NOMO-1 treated with dmso at 0.1 percent for 144 hours (cell line): ENCODE measurements at regions not wholly inside any gene's neighbourhood (a gene's known extent, or its start where the extent isn't known, plus 50 kb on each side); places are given as distances from the start of the nearest gene placed in this dataset.
A peak's percentile ranks its signal among the peaks of the same experiment; 100 is the strongest.

Experiments
- DNase-seq: peaks from one replicate; lab custom pipeline; 2025; ENCODE audit not compliant: unreplicated experiment; lab: John Stamatoyannopoulos, UW

DNA sequence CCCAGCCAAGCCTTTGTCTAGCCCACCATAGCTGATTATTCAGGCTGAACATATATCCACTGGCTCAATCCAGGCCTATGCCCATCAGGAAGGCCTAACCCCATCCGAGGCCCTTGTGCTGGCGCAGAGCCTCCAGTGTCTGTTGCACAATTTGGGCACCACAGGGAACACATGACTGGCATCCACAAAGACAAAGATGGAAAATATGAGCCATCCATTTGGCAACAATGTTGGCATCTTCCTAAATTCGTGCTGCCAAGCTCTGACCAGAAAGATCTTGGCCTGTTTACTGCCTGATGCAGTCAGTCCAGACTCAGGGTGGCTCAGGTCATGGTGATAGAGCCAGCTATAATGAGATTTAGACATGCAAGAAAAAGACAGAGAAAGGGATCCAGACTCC, 233.8 kb downstream of the PIK3R1 start:
- DNase-seq, result no peak

DNA sequence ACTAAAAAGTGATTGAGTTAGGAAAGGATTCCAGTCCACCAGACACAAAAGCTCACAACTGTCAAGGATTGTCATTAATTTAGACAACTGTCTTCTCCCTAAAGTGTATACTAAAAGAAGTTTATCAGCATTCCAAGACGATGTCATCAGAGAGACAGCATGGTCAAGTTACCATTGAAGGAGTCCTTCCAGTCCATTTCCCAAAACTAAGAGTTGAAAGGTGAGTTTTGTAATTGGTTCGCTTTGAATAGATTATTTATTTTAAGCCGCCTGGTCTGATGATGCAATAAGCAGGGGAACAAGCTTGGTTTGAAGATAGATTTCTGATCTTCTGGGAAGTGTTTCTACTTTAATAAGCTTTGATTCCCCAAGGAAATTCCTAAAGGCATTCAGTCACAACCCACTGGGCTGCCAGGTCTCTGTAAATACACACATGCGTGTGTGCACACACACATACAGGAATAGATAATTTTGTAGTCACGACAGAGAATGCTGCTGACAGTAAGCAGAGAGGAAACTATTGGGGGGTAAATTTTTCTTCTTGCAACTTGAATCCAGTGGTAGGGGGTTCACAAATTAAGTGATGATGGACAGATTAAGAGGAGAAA, 234.8 kb downstream of the PIK3R1 start:
- no peak for DNase-seq

DNA sequence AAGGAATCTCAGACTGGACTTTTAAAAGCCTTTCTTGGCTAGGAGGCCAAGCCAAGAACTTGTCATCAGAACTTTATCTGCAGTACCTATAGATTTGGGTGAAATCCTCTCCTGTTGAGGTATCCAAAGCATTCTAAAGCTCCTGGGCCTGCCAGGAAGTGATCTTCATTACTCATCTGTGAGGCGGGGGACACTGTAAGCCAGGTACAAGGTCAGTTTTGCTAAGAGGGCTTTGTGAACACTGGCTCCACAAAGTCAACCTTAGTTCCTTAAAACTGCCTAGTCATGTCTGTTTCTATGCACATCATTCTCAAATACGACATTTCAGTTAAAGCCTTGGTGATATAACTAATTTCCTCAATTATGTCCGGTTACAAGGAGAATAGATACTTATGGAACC, 236.7 kb downstream of the PIK3R1 start:
- no peak for DNase-seq

DNA sequence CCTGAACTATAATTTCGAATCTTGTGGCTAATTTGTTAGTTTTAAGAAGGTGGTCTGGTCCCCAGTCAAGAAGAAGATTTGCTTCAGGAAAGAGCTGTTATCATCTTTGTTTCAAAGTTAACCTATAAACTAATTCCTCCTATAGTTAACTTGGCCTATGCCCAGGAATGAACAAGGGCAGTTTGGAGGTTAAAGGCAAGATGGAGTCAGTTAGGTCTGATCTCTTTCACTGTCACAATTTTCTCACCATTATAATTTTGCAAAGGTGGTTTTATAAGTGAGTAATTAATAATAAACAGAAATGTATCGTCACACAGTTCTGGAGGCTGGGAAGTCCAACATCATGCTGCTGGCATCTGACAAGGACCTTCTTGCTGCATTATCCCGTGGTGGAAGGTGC, 238.6 kb downstream of the PIK3R1 start:
- no peak for DNase-seq

DNA sequence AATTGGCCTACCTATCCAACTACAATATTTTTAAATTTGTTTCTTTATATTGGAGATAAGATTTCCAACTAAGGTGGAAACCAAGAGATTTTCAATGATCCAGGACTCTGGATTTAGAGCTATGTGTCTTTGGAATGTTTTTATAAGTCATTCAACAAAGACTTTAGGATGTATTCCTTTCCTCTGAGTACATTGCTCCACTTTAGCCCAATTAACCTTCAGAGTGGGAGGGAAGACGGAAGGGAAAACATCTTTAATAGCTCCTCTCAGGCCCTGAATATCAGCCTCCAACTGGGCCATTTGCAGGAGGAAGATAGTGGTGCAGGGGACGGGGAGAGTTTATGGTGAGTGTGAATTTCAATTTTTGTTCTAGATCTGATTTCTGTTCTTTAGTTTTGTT, 239.2 kb downstream of the PIK3R1 start:
- DNase-seq, result no peak

DNA sequence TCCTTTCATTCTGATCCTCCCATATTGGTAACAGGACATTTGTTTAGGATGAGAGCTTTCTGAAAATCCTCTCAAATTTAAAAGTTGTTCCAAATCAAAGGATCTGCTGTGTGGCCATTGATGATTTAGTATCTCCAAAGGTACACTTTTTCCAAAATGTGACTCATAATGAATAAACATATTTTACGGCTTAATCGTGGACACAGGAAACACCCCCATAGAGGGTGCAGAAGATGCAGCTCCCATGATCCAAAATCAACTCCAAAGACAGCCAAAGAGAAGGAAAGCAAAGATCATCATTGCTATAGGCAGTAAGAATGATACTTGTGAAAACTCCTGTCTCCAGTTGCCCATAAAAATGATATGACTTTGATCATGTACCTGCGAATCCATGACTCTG, 239.7 kb downstream of the PIK3R1 start:
- no peak for DNase-seq

DNA sequence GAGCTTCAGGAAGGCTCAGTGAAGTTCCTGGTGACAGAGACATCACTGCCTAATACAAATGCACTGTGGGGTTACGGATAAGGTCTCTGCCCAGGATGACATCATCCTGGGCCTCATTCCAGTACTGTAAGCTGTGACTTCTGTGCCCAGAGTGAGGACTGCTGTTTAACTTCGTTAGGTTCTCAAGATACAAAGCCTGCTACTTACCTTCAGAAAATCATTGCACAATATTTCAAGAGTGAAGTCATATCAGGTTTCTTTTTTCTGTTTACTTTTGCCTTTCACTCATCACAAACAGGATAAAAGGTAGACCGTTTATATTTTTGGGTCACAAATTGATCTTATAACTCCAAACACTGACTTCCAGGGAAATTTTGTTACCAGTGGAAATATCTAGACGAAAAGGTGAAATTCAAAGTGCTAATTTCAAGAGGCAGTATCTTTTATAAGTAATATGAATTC, 241.2 kb downstream of the PIK3R1 start:
- no peak for DNase-seq

DNA sequence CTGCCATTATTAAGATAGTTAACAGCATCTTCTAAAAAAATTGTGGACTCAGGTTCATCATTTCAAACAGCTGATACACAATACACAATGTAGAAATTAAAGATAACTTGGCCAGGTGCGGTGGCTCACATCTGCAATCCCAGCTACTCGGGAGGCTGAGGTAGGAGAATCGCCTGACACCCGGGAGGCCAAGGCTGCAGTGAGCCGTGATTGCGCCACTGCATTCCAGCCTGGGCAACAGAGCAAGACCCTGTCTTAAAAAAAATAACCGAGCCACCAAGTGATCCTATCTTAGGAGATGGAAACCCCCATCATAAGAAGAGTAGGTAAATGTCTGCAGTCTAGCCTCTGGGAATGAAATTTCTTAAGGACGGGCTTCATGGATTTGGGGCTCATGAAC, 241.7 kb downstream of the PIK3R1 start:
- DNase-seq, result no peak

DNA sequence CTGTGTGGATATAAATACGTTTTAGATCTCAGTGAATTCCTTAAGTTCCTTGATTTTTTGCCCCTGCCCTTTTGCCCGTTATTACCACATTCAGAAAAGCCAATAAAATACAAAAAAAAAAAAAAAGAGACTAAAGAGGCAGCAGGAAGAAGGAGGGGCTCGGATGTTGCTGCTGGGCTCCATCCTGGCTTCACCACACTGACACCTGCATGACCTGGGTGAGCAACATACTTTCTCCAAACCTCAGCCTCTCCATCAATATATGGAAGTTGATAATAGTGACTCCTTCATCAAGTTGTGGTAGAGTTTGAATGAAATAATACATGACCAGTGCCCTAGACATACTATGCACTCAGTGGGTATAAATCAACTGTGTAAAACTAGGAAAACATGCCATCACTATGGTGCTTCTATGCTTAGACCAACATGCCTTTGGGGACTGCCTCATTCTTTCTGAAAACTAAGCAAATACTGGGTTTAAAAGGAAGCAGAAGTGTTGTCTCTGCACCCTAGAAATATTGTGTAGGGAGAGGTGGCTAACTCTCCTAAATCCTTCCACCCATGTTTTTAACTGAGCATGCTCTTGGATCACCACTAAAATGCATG, 243.0 kb downstream of the PIK3R1 start:
- DNase-seq, result no peak

DNA sequence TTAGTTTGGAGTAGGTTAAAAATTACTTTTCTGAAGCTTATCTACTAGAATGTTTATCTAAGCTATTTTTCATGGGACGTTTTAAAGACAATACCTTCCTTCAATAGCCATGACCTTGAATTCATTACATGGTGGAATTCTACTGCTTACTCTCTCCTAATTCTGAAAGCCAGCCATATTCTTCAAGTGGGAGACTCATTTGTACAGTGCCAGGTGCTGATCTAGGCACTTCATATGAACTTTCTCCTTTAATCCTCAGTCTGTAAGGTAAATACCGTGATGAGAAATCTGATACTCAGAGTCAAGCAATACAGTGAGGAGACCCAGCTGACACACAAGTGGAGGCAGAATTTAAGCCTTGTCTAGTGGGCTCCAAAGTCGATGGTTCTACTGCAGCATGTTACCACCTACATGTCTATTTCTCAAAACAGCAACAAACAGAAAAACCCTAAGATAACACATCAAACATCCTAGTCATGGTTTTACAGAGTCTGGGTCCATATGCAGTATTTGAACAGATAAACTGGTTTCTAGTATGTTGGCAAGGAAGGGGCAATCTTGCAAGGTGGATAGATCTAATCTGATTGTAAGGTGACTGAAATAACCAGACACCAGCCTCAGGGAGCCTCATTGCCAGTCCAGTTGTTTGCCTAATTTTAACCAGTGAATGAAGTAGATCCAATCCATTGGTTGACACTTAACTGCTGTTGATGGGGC, 243.7 kb downstream of the PIK3R1 start:
- DNase-seq, result no peak

DNA sequence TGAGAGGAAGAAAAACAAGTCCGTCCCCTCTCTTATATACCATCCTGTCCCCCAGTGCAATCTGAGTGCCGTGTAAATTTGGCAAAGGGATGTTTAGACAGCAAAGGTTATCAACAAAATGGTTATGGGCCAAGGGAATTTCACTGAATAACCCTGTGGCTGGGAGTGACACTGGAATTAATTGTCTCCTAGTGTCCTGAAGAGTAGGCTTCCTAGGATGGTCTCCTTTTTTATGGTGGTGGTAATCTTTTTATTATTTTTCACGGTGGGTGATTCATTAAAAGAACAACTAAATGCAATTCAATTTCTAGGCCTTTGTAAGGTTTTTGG, 244.2 kb downstream of the PIK3R1 start:
- DNase-seq, result no peak

DNA sequence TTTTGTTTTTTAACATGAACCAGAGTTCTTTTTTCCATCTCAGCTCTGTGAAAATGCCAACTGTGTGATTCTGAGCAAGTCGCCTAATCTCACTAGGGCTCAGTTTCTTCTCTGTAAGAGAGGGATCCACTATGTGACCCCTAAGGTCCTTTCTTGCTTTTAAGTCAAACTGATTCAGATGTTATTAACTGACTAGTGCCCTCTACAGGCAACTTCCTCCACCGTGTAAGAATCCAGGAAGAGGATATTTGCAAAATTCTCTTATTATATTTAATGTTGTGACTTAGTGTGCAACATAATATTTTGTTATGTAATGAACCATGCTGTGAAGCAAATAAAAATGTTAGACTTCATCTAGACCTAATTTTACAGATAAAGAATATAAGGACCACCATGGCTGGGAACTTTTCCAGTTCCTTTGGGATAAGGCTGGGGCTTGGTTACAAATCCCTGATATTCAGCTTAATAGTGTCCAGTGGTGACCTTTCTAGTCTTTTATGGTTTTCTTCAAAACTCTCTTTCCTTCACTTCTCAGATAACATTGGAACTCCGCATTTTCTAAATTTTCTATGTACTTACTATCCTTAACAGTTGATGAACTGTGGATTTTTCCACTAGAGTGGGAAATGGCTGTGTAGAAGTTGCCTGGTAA, 244.7 kb downstream of the PIK3R1 start:
- no peak for DNase-seq

DNA sequence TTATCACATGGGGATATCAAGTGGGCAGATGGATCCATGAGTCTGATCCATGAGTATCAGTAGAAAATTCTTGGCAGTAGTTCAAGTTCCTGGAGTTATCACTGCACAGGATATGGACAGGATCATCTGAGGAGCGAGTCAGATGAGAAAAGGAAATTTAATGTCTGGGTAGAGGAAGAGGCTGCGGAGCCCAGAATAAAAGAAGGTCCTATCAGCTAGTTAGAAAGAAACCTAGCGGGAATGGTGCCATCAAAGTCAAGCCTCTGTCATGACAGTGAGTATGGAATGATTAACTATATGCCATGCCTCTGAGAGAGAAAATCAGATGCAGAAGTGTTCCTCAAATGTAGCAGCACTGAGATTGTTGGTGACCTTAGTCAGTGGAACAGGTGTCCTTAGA, 248.1 kb downstream of the PIK3R1 start:
- DNase-seq, result no peak

DNA sequence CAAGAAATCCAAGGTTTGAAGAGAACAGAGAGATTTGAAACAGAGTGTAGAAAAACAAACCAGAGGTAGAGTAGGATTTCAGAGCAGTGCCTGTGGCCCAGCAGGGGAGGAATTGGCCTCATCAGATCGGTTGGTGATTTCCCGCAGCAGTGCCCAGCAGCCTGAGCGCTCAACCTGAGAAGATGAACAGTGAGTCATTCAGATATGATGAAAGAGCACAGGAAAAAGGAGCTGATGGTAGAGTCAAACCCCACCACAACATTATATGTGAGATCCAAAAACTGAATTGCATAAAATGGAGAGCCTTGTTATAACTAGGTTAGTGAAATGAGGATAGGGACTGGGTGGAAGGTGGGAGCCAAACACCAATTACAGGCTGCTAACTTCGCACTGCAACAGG, 248.9 kb downstream of the PIK3R1 start:
- peak; percentile 55 for DNase-seq

DNA sequence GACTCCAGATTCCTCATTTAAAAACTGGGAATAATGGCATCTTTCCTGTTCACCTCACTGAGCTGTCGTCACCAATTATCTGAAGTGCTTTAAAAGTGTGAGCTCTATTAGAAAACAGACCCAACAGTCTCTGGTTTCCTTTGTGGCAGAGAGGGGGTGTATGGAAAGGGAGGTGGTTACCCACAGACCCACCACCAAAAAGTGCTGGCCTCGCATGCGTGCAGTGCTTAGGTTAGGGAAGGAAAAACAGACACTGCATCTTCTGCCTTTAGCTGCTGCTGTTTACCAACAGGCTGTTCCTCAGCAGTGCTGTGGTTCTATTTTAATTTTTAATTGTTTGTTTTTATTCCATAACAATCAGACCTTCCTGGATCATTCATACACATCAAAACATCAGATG, 249.6 kb downstream of the PIK3R1 start:
- DNase-seq, result no peak

DNA sequence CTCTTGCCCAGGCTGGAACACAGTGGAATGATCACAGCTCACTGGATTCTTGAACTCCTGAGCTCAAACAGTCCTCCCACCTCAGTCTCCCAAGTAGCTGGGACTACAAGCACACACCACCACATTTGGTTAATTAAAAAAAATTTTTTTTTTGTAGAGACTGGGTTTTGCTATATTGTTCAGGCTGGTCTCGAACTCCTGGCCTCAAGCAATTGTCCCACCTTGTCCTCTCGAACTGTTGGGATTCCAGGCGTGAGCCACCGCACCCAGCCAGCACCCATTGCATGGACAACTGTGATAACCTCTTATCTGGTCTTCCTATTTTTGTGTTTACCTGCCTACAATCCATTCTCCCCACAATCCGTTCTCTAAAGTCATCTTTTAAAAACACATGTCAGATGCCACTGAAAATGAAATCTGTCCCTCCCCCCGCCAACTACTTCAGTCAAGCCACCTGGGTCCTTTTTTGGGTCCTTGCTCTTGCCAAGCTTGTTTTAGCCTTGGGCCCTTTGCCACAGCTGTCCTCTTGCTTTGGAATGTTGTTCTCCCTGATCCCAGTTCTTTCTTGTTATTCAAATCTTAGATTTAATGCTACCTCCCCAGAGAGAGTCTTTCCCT, 250.5 kb downstream of the PIK3R1 start:
- no peak for DNase-seq

DNA sequence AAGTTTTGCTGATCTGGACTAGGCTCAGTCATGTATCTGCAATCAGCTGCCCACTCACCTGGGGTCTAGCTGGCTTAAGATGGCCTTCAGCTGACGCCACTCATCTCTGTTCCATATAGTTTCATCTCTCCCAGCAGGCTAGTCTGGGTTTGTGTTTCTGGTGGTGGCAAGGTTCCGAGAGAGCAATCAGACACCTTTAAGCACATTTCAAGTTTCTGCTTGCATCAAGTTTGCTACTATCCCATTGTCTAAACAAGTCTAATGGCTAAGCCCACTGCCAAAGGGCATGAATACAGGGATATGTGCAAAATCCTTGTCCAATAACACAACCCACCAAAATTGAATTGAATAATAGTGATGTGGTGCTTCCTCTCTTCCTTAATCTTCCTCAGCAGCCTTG, 251.7 kb downstream of the PIK3R1 start:
- DNase-seq, result no peak

DNA sequence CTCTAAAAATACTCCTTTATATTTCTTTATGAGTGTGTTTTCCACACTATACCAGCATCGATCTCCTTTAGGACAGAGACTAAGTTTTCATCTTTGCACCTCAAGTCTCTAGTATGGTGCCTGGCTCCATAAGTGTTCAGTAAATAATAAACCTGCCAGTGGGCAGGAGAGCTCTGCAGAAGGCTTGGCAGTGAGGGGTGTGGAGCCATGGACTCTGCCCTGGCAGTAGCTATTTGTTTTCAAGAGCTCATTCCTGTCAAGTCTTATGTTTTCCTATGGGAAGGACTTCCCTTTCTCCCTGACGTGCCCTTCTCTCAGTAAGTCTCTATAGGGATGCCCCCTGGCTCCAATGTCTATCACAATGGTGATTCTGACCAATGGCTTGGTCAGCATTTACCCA, 252.2 kb downstream of the PIK3R1 start:
- DNase-seq, result no peak

DNA sequence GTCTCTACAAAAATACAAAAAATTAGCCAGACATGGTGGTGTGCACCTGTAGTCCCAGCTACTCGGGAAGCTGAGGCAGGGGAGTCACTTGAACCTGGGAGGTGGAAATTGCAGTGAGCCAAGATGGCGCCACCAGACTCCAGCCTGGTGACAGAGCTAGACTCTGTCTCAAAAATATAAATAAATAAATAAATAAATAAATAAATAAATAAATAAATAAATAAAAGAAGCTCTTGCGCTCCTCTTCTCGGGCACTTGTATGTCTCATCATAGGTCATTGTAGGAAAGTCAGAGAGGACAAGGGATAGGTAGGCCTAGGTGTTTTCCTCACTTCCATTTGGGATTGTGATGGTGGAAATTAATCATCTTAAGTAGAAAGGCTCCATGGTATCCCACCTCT, 252.8 kb downstream of the PIK3R1 start:
- no peak for DNase-seq

DNA sequence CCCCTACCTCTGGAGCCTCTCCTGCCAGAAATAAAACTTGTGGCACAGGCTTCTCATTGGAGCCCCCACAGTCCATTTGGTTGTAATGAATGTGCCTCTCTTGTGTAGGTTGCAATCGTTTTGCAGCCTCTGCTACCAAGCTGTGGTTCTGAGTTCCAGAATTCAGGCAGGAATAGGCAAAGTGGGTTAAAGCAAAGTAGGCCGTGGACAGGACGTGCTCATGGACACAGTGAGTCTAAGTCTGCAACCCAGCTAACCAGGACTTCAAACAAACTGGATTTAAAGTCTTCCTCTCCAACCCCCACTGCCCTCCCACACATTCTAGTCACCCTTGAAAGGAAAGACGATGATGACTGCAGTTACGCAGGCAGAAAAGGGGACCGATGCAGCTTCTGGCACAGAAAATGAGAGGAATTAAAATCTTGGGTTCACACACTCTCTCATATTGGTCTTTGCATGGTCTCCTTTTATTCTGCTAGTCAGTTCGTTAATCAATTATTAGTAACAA, 260.0 kb downstream of the PIK3R1 start:
- no peak for DNase-seq

DNA sequence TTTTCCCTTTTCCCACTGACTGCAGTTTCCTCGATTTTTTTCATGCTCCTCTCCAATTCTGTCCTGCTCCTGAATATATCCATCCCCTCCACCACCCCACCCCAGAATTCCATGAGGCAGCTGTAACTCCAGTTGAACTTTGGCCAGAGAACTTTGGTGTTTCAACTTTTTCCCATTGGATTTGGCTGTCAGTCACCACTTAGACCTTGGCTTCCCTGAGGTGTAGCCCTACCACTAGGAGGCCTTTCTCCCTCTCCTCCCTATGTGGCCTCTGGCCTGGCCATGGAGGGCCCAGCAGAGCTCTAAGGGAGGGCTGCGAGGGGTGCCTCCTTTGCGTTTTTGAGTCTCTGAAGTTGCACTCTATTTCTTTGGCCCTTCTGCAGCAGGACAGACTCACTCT, 261.3 kb downstream of the PIK3R1 start:
- DNase-seq, result no peak
